Fibroblast of skin of right quadriceps (primary cell): ENCODE measurements at regions not wholly inside any gene's neighbourhood (a gene's known extent, or its start where the extent isn't known, plus 50 kb on each side); places are given as distances from the start of the nearest gene placed in this dataset.

Source experiments
- DNase-seq: peaks from one replicate; pipeline ENCODE4 v3.0.0-alpha.2; 2013

DNA sequence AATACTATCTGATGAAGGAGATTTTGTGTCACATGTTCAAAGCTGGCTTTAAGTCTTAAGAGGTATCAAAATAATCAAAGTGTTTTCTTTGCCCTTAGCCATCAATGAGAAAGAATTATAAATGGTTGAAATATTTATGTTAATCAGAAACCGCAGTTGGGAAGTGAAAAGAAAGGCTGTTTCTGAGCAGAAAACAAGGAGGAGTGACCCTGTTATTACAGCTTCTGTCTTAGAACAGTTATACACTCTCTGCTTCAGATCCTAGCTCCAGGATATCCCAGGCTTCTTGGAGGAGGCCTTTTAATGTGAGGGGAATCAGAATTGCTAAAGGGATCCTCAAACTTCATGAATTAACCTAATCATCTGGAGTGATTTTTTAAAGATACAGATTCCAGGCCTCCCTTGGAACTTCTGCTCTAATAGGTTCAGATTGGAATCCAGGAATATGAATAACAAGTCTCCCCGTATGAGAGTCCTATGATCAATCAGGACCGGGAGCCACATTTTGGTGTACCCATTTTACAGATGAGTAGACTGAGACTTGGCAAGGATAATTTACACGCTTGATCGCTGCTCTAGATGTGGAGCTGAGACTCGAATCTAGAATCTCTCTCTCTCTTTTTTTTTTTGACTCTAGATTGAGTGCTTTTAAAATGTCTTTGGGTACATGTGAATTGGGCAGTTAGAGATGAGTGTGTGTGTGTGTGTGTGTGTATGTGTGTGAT lies 50.8 kb upstream of the JAG1 start:
- DNase-seq, result no peak

- no peak for DNase-seq
Measured at GRCh38 chr20:10728873-10729670, 55.3 kb upstream of the JAG1 start.

DNA sequence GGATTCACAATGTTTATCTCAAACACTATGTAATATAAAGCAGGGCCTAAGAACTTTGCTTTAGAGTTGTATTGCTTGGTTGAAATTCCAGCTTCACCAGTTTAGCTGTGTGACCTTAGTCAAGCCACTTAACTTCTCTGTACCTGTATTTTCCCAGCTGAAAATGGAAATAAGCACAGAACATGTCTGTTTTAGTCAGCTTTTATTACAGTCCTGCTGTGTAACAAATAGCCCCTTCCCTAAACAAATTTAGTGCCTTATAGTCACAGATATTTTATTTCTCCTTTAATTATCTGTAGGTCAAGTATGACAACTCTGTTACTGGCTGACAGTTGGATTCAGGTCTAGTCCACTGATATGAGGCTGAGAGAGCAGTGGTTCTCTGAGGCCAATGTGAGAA lies 56.0 kb upstream of the JAG1 start:
- no peak for DNase-seq

- no peak for DNase-seq
Measured at GRCh38 chr20:10730629-10731183, 56.9 kb upstream of the JAG1 start.

DNA sequence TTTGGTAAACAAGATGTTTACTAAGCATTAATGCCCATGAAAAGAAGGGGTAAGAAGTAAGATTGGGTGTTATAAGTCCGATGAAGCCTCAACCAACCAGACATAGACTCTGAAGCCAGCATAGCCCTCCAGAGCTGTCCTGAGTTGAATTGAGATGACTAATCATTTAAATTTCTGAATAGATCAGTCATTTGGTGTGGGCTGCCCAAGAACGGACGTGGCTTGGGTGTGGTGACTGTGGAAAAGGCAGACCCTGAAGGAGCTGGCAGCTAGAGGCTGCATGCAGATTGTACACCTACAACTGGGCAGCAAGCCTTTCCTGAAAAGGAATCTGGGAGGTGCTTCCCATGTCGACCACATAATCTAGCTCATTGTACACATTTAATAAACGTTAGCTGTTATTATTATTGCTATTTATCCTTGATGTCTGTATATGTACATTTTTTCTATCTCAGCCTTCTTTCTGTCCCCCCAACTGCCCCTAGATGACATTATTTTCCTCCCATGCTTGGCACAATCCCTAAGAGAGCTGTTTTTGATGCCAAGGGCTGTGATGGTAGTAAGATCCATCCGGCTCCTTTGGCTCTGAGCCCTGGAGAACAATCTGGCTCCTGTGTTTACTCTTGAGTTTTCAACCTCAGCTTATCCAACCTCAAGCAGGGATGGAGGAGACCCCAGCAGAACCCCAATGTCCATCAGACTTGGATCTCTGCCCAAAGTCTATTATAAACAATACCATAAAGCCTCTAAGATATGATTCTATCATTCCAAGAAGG lies 57.6 kb upstream of the JAG1 start:
- DNase-seq, result peak; percentile 27

DNA sequence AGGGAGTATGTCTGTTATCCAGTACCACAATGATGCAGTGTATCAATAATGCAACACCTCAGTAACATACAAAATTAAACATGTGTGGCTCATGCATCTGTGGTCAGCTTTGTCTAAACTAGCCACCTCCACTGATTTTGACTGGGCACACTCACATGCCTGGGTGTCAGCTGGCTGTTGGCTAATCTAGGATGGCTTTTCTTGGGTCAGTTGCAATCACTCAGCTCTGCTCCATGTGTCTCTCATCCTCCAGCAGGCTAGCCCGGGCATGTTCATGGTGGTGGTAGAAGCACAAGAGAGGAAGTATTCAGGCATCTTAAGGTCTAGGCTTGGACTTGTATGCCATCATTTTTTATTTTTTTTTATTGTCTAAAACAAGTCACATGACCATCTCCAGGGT lies 59.3 kb upstream of the JAG1 start:
- no peak for DNase-seq

- no peak for DNase-seq
Measured at GRCh38 chr20:10735195-10735949, 61.6 kb upstream of the JAG1 start.

GRCh38 chr20:10739134-10739533 lies 65.3 kb upstream of the JAG1 start:
- no peak for DNase-seq

DNA sequence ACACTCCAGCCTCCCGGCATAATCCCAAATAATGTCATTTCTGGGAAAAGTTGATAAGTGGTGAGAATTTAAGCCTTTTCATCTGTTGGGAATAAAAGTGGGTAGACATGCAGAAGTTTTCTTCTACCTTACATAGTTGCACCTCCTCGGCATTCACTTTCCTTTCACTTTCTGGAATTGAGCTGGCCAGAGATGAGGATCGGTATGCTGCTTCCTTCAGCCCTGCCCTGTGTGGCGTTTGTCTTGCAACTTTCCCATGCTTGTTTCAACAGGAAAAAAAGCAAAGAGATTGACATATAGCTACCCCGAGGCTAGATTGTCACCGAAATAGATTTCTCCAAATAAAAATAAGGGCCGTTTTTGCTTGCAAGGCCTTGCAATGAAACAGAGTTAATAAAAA lies 65.8 kb upstream of the JAG1 start:
- no peak for DNase-seq

DNA sequence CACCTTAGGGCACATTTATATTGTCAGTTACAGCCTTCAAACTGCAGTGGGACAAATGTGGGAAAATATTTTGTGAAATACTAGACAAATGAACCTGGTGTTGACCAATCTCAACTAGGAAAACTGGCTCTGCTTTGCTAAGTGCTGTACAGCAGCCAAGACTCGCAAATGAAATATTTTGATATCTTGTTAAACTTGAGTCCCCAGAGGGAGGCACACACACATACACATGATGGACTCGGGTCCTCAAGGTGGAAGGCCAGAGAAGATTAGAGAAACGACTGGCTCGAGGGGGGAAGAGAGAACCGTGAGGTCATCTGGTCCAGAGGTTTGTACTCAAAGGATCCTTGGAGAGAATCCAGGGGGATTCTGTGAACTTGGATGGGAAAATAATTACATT lies 67.3 kb upstream of the JAG1 start:
- DNase-seq, result no peak

DNA sequence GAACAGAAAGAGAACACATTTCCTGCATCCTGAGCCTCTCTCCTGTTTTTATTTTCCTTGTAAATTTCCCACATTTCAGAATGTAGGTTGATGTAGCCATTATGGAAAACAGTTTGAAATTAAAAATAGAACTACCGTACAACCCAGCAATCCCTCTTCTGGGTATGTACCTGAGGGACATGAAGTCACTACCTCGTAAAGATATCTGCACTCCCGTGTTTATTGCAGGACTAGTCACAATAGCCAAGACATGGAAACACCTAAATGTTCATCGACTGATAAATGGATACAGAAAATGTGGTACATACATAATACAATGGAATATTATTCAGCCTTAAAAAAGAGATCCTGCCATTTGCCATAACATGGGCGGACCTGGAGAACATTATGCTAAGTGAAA lies 72.0 kb upstream of the JAG1 start:
- no peak for DNase-seq

DNA sequence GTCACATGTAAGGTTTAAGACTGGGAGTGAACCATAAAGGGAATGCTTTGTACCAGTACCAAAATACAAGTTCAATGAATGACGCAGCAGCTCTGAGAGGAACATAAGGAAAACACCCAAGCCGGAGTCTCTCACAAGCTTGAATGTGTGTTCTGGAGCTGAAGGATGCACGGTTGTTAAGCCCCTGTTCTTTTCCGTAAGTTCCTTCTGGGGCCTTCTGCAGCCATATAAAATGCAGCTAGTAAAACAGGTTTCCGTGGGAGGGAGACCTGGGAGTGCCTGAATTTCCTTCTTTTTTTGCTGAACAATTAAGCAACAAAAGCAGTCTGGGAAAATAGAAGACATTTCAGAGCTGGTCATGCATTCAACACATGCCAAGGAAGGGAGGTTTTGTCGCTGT lies 73.2 kb upstream of the JAG1 start:
- DNase-seq, result no peak

GRCh38 chr20:10749084-10749483 lies 75.3 kb upstream of the JAG1 start:
- DNase-seq, result no peak

DNA sequence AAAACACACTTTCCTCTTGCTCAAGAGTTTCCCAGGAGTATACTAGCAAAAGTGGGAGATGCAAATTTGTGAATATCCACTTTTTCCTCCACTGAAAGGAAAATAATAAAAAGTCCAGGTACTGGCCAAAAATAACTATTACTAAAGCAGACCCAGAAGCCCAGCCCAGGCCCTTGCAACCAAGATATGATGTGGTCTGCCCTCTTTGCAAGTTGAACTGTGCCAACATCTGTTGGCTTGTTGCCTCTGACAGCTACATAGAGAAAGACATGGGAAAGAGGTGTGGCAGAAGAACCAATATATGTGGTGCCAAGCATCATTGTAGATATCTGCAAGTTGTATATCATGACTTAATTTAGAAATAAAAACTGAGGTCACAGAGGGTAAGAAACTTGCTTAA lies 78.4 kb upstream of the JAG1 start:
- DNase-seq, result no peak

GRCh38 chr20:10754824-10755223 lies 81.0 kb upstream of the JAG1 start:
- DNase-seq, result no peak

- no peak for DNase-seq
Measured at GRCh38 chr20:10758446-10758845, 84.6 kb upstream of the JAG1 start.

- DNase-seq, result peak; percentile 69
Measured at GRCh38 chr20:10761232-10761631, 87.4 kb upstream of the JAG1 start.

DNA sequence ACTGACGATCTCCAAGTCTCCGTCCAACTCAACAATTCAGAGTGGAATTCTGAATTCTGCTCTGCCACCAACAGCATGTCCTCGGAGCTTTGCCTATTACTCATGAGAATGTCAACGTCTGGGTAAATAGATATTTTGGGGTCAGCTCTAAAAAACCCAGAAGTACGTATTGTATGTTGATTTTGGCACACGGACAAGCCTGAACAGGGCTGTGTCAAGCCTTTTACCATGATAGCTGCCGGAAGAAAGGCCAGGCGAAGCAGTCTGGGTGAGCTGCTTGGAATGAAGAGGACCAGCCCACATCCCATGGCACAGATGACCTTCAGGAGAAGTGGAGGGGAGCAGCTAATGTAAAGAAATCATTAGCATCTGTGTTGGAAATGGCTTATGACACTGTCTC lies 88.0 kb upstream of the JAG1 start:
- DNase-seq, result peak; percentile 44

DNA sequence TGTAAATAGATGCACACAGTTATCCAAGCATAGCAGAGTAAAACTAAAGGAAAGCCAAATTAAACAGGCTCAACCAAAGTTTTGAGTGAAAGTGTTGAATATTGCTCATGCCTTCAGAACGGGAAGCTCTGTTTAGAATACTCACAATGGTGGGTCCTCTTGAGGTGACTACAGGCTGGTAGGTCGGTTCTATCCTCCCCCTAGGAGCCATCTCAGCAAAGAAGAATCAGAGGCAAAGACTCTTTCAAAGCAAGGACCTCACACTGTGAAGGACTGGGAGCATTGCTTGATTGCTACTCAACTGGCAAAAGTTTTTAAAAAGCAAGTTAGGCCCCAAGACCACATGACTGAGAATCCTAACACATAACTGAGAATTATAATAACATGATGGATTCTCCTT lies 88.4 kb upstream of the JAG1 start:
- DNase-seq, result no peak

GRCh38 chr20:10763112-10763511 lies 89.3 kb upstream of the JAG1 start:
- no peak for DNase-seq

DNA sequence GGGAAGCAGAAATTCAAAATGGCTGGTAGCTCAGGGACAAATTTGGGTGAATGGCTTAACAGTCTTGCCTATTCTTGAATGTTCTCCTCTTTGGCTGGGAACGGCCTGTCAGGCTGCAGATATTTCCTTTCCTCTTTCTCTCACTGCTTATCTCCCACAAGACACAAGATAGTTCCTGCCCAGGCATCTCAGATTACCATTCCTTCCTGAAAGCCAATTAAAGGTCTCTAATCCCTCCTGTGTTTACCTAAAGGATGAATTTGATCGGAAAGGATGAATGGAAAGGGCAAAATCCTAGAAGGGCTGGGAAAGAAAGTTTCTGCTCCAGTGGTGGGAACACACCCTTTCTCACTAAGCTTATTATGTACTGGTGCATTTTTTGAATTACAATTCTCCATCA lies 95.9 kb upstream of the JAG1 start:
- DNase-seq, result no peak

DNA sequence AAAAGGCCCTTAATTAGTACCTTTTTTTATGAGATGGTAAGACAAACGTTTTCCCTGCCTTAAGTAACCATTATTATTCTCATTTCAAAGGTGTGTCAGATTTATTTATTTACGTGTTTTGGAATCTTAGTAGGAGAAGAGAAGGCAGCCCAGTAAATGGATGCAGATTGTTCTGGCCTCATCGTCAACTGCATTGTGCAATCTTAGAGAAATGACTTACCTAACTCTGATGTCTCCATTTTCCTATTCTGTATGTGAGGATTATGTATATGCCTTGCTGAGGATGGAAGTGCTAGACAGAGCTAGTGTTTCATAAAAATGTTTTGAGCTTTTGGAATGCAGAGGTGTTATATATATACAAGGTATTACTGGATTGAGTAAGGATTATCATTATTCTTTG lies 97.0 kb upstream of the JAG1 start:
- DNase-seq, result no peak
